ENCODE measurements at regions not wholly inside any gene's neighbourhood (a gene's known extent, or its start where the extent isn't known, plus 50 kb on each side); places are given as distances from the start of the nearest gene placed in this dataset.
"Not testable (repeated sequence)": the region's sequence is repeated elsewhere in the genome, so short reads cannot be mapped to it uniquely, and the experiment has no call there.

- ATAC-seq (replicated peaks in 6 of 8): no peak
- Histone ChIP-seq H3K4me3 (no peak overlapping the region), H3K4me1 (replicated peaks in 1 of 2) (no peaks in the 10 kb centered on the region), H3K27ac (no peak overlapping the region)
- 50 to 64% (median 57%) methylated on average over 1 of the region's 1 CpG; no CpG with 5 or more reads in 7 of the 10 experiments for WGBS, 10 experiments
- in situ Hi-C loops (cut with MboI; ENCODE audit: low pct_unique_long_range_greater_than_20kb in 2 of 9, low sequenced_read_pairs in 9 of 9, unreplicated experiment in 9 of 9): no loop called here
These were observed 201.1 kb downstream of the PALM2AKAP2 start for GRCh38 chr9:109981091-109981490.

GRCh38 chr9:109986521-109986991 is 206.6 kb downstream of the PALM2AKAP2 start:
- ATAC-seq (replicated peaks in 6 of 8): peak in 2 of 8 experiments; percentile 43 to 70
- Histone ChIP-seq H3K4me3 (no peak overlapping the region), H3K4me1 (replicated peaks in 1 of 2) (no peaks in the 10 kb centered on the region), H3K27ac (no peak overlapping the region)
- WGBS, 10 experiments: 0 to 100% (median 88%) methylated on average over 1 of the region's 1 CpG; no CpG with 5 or more reads in 1 of the 10 experiments
- in situ Hi-C loops (cut with MboI; ENCODE audit: low pct_unique_long_range_greater_than_20kb in 2 of 9, low sequenced_read_pairs in 9 of 9, unreplicated experiment in 9 of 9): no loop called here

GRCh38 chr9:109989296-109989695 is 209.3 kb downstream of the PALM2AKAP2 start:
- in situ Hi-C loops (cut with MboI; ENCODE audit: low pct_unique_long_range_greater_than_20kb in 2 of 9, low sequenced_read_pairs in 9 of 9, unreplicated experiment in 9 of 9): no loop called here
- WGBS, 10 experiments: 83 to 100% (median 89%) methylated on average over 1 to 3 of the region's 3 CpGs; no CpG with 5 or more reads in 4 of the 10 experiments
- ATAC-seq (replicated peaks in 6 of 8): no peak
- no peak overlapping the region for H3K4me3 ChIP-seq
- H3K27ac ChIP-seq: no peak overlapping the region
- no peaks in the 10 kb centered on the region for H3K4me1 ChIP-seq (replicated peaks in 1 of 2)

GRCh38 chr9:109990541-109990940 is 210.5 kb downstream of the PALM2AKAP2 start:
- in situ Hi-C loops (cut with MboI; ENCODE audit: low pct_unique_long_range_greater_than_20kb in 2 of 9, low sequenced_read_pairs in 9 of 9, unreplicated experiment in 9 of 9): no loop called here
- Histone ChIP-seq H3K4me3 (no peak overlapping the region), H3K27ac (no peak overlapping the region), H3K4me1 (replicated peaks in 1 of 2) (no peaks in the 10 kb centered on the region)
- 67 to 100% (median 84%) methylated on average over 2 to 4 of the region's 4 CpGs; no CpG with 5 or more reads in 2 of the 10 experiments for WGBS, 10 experiments
- no peak for ATAC-seq (replicated peaks in 6 of 8)

GRCh38 chr9:109992293-109992692 is 212.3 kb downstream of the PALM2AKAP2 start:
- in situ Hi-C loops (cut with MboI; ENCODE audit: low pct_unique_long_range_greater_than_20kb in 2 of 9, low sequenced_read_pairs in 9 of 9, unreplicated experiment in 9 of 9): no loop called here
- Histone ChIP-seq H3K27ac (no peak overlapping the region), H3K4me1 (replicated peaks in 1 of 2) (no peaks in the 10 kb centered on the region), H3K4me3 (no peak overlapping the region)
- WGBS, 10 experiments: 86 to 100% (median 100%) methylated on average over 1 of the region's 1 CpG; no CpG with 5 or more reads in 3 of the 10 experiments
- ATAC-seq (replicated peaks in 6 of 8): no peak

- Histone ChIP-seq H3K4me1 (replicated peaks in 1 of 2) (no peaks in the 10 kb centered on the region), H3K4me3 (no peak overlapping the region)
- ATAC-seq (replicated peaks in 6 of 8): no peak
These were observed 213.4 kb downstream of the PALM2AKAP2 start for GRCh38 chr9:109993250-109993978.

GRCh38 chr9:109994141-109994540 is 213.8 kb downstream of the C9orf152 start:
- 0 to 97% (median 90%) methylated on average over 1 to 3 of the region's 3 CpGs; no CpG with 5 or more reads in 2 of the 10 experiments for WGBS, 10 experiments
- no peak for ATAC-seq (replicated peaks in 6 of 8)
- no peaks in the 10 kb centered on the region for H3K4me1 ChIP-seq (replicated peaks in 1 of 2)
- in situ Hi-C loops (cut with MboI; ENCODE audit: low pct_unique_long_range_greater_than_20kb in 2 of 9, low sequenced_read_pairs in 9 of 9, unreplicated experiment in 9 of 9): no loop called here
- H3K4me3 ChIP-seq: no peak overlapping the region
- H3K27ac ChIP-seq: no peak overlapping the region

More at GRCh38 chr9:109993250-109993978, 213.4 kb downstream of the PALM2AKAP2 start:
- WGBS, 10 experiments: 17 to 100% (median 40%) methylated on average over 1 to 2 of the region's 2 CpGs; no CpG with 5 or more reads in 3 of the 10 experiments
- in situ Hi-C loops (cut with MboI; ENCODE audit: low pct_unique_long_range_greater_than_20kb in 2 of 9, low sequenced_read_pairs in 9 of 9, unreplicated experiment in 9 of 9): no loop called here
- no peak overlapping the region for H3K27ac ChIP-seq

GRCh38 chr9:109996936-109997580 is 210.9 kb downstream of the C9orf152 start:
- 93 to 100% (median 97%) methylated on average over 1 to 6 of the region's 7 CpGs for WGBS, 10 experiments
- ATAC-seq (replicated peaks in 6 of 8): no peak
- in situ Hi-C loops (cut with MboI; ENCODE audit: low pct_unique_long_range_greater_than_20kb in 2 of 9, low sequenced_read_pairs in 9 of 9, unreplicated experiment in 9 of 9): no loop called here

GRCh38 chr9:109997682-109998081 is 210.3 kb downstream of the C9orf152 start:
- Histone ChIP-seq H3K4me1 (replicated peaks in 1 of 2) (no peaks in the 10 kb centered on the region), H3K4me3 (no peak overlapping the region), H3K27ac (no peak overlapping the region)
- 60 to 100% methylated on average over 1 of the region's 4 CpGs; no CpG with 5 or more reads in 8 of the 10 experiments for WGBS, 10 experiments
- in situ Hi-C loops (cut with MboI; ENCODE audit: low pct_unique_long_range_greater_than_20kb in 2 of 9, low sequenced_read_pairs in 9 of 9, unreplicated experiment in 9 of 9): no loop called here
- ATAC-seq (replicated peaks in 6 of 8): no peak

More at GRCh38 chr9:109996936-109997580, 210.9 kb downstream of the C9orf152 start:
- Histone ChIP-seq H3K4me1 (replicated peaks in 1 of 2) (no peaks in the 10 kb centered on the region), H3K4me3 (no peak overlapping the region), H3K27ac (no peak overlapping the region)

GRCh38 chr9:110005521-110005920 is 202.4 kb downstream of the C9orf152 start:
- WGBS, 10 experiments: no CpG with 5 or more reads among the region's 8 CpGs
- ATAC-seq (replicated peaks in 6 of 8); H3K4me3 ChIP-seq; in situ Hi-C loops (cut with MboI; ENCODE audit: low pct_unique_long_range_greater_than_20kb in 2 of 9, low sequenced_read_pairs in 9 of 9, unreplicated experiment in 9 of 9); H3K27ac ChIP-seq; H3K4me1 ChIP-seq (replicated peaks in 1 of 2): not testable (repeated sequence)

GRCh38 chr9:110006657-110007056 is 201.3 kb downstream of the C9orf152 start:
- ATAC-seq (replicated peaks in 6 of 8): no peak
- in situ Hi-C loops (cut with MboI; ENCODE audit: low pct_unique_long_range_greater_than_20kb in 2 of 9, low sequenced_read_pairs in 9 of 9, unreplicated experiment in 9 of 9): no loop called here
- Histone ChIP-seq H3K4me3 (no peak overlapping the region), H3K4me1 (replicated peaks in 1 of 2) (no peaks in the 10 kb centered on the region), H3K27ac (no peak overlapping the region)
- 40 to 100% (median 91%) methylated on average over 1 to 2 of the region's 2 CpGs; no CpG with 5 or more reads in 4 of the 10 experiments for WGBS, 10 experiments

GRCh38 chr9:110007477-110008270 is 200.3 kb downstream of the C9orf152 start:
- 60 to 100% (median 80%) methylated on average over 1 to 3 of the region's 3 CpGs; no CpG with 5 or more reads in 2 of the 10 experiments for WGBS, 10 experiments
- in situ Hi-C loops (cut with MboI; ENCODE audit: low pct_unique_long_range_greater_than_20kb in 2 of 9, low sequenced_read_pairs in 9 of 9, unreplicated experiment in 9 of 9): no loop called here
- Histone ChIP-seq H3K27ac (no peak overlapping the region), H3K4me3 (no peak overlapping the region), H3K4me1 (replicated peaks in 1 of 2) (no peaks in the 10 kb centered on the region)
- ATAC-seq (replicated peaks in 6 of 8): no peak

- no peak overlapping the region for H3K4me3 ChIP-seq
- in situ Hi-C loops (cut with MboI; ENCODE audit: low pct_unique_long_range_greater_than_20kb in 2 of 9, low sequenced_read_pairs in 9 of 9, unreplicated experiment in 9 of 9): no loop called here
- ATAC-seq (replicated peaks in 6 of 8): peak in 2 of 8 experiments; percentile 23 to 45
- WGBS, 10 experiments: 100% methylated on average over 1 of the region's 1 CpG; no CpG with 5 or more reads in 5 of the 10 experiments
- no peaks in the 10 kb centered on the region for H3K4me1 ChIP-seq (replicated peaks in 1 of 2)
- H3K27ac ChIP-seq: no peak overlapping the region
These were observed 199.3 kb downstream of the C9orf152 start for GRCh38 chr9:110008663-110009062.

Data from motor neuron (in vitro differentiated cells).